ENCODE measurements at regions not wholly inside any gene's neighbourhood (a gene's known extent, or its start where the extent isn't known, plus 50 kb on each side); places are given as distances from the start of the nearest gene placed in this dataset.
"Not testable (repeated sequence)": the region's sequence is repeated elsewhere in the genome, so short reads cannot be mapped to it uniquely, and the experiment has no call there.

DNA sequence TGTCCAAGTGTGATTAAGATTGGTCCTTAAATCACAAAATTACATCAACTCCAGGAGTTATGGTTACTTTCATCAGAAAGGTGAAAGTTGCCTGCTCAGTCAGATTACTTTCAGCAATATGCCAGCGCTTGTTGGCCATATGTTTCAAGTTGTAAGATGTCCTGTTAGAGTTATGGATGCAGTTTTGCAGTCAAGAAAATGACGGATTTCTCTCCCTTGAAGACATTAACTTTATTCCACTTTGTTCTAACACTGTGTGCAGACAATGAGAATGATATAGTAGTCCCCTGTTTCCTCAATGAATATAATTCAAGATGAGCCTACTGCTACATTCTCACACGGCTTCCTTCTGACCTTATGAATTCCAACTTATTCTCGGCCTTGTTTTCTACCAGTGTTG lies 295.0 kb upstream of the ADGRL3 start:
- TF ChIP-seq, protein P1, sequence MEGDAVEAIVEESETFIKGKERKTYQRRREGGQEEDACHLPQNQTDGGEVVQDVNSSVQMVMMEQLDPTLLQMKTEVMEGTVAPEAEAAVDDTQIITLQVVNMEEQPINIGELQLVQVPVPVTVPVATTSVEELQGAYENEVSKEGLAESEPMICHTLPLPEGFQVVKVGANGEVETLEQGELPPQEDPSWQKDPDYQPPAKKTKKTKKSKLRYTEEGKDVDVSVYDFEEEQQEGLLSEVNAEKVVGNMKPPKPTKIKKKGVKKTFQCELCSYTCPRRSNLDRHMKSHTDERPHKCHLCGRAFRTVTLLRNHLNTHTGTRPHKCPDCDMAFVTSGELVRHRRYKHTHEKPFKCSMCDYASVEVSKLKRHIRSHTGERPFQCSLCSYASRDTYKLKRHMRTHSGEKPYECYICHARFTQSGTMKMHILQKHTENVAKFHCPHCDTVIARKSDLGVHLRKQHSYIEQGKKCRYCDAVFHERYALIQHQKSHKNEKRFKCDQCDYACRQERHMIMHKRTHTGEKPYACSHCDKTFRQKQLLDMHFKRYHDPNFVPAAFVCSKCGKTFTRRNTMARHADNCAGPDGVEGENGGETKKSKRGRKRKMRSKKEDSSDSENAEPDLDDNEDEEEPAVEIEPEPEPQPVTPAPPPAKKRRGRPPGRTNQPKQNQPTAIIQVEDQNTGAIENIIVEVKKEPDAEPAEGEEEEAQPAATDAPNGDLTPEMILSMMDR (IDR thresholded peaks at IDR 0.05) = no peak

DNA sequence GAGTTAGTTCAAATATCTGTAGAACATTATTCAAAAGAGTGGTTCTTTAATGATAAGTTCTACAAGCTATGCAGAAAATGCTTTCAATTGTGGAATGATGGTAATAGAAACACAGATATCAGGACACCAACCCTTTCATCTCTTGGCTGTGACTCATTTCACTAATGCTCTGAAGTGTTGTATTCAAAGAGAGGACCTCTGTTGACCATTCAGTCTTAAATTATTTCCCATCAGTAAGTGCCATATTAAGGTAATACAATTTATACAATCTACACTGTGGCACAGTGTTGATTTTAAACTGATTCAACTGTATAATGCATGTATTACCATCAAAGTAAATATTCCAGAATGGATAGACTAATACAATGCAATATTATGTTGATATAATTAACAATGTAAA lies 289.0 kb upstream of the ADGRL3 start:
- no peak for ATAC-seq
- intact Hi-C loops (cut with DNase I) = no loop called here
- Histone ChIP-seq H3K36me3 (no peaks in the 10 kb centered on the region), H3K9me3 (no peaks in the 10 kb centered on the region), H3K4me3 (no peak overlapping the region), H3K27me3 (no peaks in the 10 kb centered on the region), H3K4me1 (no peaks in the 10 kb centered on the region), H3K27ac (no peak overlapping the region)
- TF ChIP-seq, protein P1 (IDR thresholded peaks at IDR 0.05) = no peak
- DNase-seq = no peak

More for the DNA sequence above, 295.0 kb upstream of the ADGRL3 start:
- H3K27me3 ChIP-seq = no peaks in the 10 kb centered on the region
- no peak overlapping the region for H3K4me3 ChIP-seq
- DNase-seq = no peak
- H3K4me1 ChIP-seq = no peaks in the 10 kb centered on the region
- intact Hi-C loops (cut with DNase I) = no loop called here
- no peaks in the 10 kb centered on the region for H3K36me3 ChIP-seq
- no peak for ATAC-seq
- H3K9me3 ChIP-seq = no peaks in the 10 kb centered on the region
- no peak overlapping the region for H3K27ac ChIP-seq

DNA sequence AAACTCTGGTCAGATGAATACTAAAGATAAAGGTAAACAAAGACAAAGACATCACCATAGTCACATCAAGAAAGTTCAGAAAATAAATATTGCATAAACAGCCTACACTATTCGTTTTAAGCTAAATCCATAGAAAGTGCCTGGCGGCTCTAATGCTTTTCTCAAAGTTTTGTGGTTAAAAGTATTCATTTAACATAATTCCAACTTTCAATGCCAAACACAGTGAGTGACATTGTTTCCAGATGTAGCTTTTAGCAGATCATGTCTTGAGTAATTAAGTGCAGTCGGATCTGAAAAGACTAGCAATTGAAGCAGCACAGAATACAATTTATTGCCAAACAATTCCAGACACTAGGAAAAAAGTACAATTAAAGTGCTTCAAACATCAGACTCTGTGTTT lies 287.1 kb upstream of the ADGRL3 start:
- Histone ChIP-seq H3K36me3 (no peaks in the 10 kb centered on the region), H3K27ac (no peak overlapping the region), H3K9me3 (no peaks in the 10 kb centered on the region), H3K4me3 (no peak overlapping the region), H3K27me3 (no peaks in the 10 kb centered on the region), H3K4me1 (no peaks in the 10 kb centered on the region)
- TF ChIP-seq, protein P1 (IDR thresholded peaks at IDR 0.05) = no peak
- DNase-seq = no peak
- intact Hi-C loops (cut with DNase I) = no loop called here
- no peak for ATAC-seq

DNA sequence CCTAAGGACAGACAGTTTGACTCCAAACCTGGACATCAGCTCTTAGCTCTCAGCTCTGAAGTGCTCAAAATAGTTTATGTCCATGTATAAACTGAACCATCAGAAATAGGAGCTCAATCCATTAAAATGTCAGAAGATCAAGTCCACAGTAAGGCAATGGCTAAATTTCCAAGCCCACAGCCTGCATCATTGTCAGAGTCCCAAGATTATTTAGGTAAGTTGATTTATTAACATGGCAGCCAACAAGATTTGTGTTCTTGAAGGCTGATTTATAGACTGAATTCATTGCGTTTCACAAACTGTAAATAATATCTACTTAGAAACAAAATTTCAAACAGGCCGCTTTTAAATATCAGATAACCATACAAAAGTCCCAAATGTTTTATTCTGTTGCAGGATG lies 286.5 kb upstream of the ADGRL3 start:
- TF ChIP-seq, protein P1 (IDR thresholded peaks at IDR 0.05) = no peak
- H3K9me3 ChIP-seq = no peaks in the 10 kb centered on the region
- intact Hi-C loops (cut with DNase I) = no loop called here
- no peak overlapping the region for H3K4me3 ChIP-seq
- ATAC-seq (no peak), DNase-seq (no peak)
- H3K27me3 ChIP-seq = no peaks in the 10 kb centered on the region
- no peaks in the 10 kb centered on the region for H3K36me3 ChIP-seq
- H3K4me1 ChIP-seq = no peaks in the 10 kb centered on the region
- H3K27ac ChIP-seq = no peak overlapping the region

DNA sequence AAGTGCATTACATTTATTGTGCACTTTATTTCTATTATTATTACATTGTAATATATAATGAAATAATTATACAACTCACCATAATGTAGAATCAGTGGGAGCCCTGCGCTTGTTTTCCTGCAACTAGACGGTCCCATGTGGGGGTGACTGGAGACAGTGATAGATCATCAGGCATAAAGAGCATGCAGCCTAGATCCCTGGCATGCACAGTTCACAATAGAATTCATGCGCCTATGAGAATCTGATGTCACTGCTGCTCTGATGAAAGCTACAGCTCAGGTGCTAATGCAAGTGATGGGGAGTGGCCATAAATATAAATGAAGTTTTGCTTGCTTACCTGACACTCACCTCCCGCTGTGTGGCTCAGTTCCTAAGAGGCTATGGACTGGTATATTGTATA lies 278.4 kb upstream of the ADGRL3 start:
- H3K4me3 ChIP-seq; H3K9me3 ChIP-seq; H3K4me1 ChIP-seq; DNase-seq; H3K36me3 ChIP-seq; H3K27ac ChIP-seq; intact Hi-C loops (cut with DNase I); ATAC-seq; H3K27me3 ChIP-seq: not testable (repeated sequence)

DNA sequence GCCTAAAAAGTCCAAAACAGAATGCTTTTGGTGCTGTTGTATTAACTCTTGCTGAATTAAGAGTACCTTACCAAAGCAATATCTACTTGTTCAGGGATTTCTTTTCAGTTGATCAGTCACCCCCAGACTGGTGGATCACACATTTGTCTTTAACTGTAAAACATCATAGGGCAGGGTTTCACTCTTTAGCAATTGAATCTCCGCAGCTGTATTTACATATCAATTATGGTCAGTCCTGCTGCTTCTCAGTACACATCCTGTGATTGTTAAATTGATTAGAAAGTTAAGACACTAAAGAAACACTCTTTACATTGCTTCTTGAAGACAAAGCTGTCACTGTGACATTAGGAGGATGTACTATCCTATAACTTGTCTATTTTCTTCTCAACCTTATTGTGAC lies 277.1 kb upstream of the ADGRL3 start:
- Histone ChIP-seq H3K9me3 (no peaks in the 10 kb centered on the region), H3K27ac (no peak overlapping the region), H3K4me3 (no peak overlapping the region), H3K4me1 (no peaks in the 10 kb centered on the region), H3K27me3 (no peaks in the 10 kb centered on the region), H3K36me3 (no peaks in the 10 kb centered on the region)
- TF ChIP-seq, protein P1 (IDR thresholded peaks at IDR 0.05) = no peak
- intact Hi-C loops (cut with DNase I) = no loop called here
- DNase-seq = no peak
- no peak for ATAC-seq
